Keratinocyte (primary cell): ENCODE measurements at regions not wholly inside any gene's neighbourhood (a gene's known extent, or its start where the extent isn't known, plus 50 kb on each side); places are given as distances from the start of the nearest gene placed in this dataset.

Experiments used
- CTCF ChIP-seq, 3 experiments: IDR thresholded peaks in 1 of 3; conservative IDR thresholded peaks in 1 of 3; optimal IDR thresholded peaks in 1 of 3; 2 replicates in 2 of 3; 3 replicates in 1 of 3; pipeline versions ENCODE3 to v1.5.1; 2011; ENCODE audit warnings: low read length in 3 of 3, mild to moderate bottlenecking in 3 of 3, moderate library complexity in 2 of 3, control low read depth in 1 of 3, inconsistent platforms in 1 of 3; ENCODE audit not compliant: insufficient read depth in 2 of 3; ENCODE audit errors: extremely low read depth in 1 of 3
- EZH2 ChIP-seq: IDR thresholded peaks from one replicate; pipeline ENCODE4 v1.6.1; 2012; ENCODE audit warnings: inconsistent platforms, mild to moderate bottlenecking, low read length, moderate library complexity

- no peak for TF ChIP-seq EZH2
- no peak for TF ChIP-seq CTCF (optimal IDR thresholded peaks at IDR 0.05 in 1 of 3, IDR thresholded peaks at IDR 0.05 in 1 of 3, conservative IDR thresholded peaks at IDR 0.05 in 1 of 3; ENCODE audit: extremely low read depth in 1 of 3, insufficient read depth in 2 of 3, low read length in 3 of 3)
Measured at GRCh38 chr5:11963227-11963626, 59.0 kb upstream of the CTNND2 start.
